WTC11 (cell line): ENCODE measurements at regions not wholly inside any gene's neighbourhood (a gene's known extent, or its start where the extent isn't known, plus 50 kb on each side); places are given as distances from the start of the nearest gene placed in this dataset.

ENCODE experiments used
- CBFB ChIP-seq: sonication (generic); formaldehyde crosslinking; IDR thresholded peaks from 2 replicates; pipeline ENCODE4 v1.8.1; 2022; ENCODE audit warnings: mild to moderate bottlenecking, low read depth, missing genetic modification reagents
- CREB1 ChIP-seq: sonication (generic); formaldehyde crosslinking; IDR thresholded peaks from 2 replicates; pipeline ENCODE4 v1.8.0; 2023; ENCODE audit warnings: mild to moderate bottlenecking, missing genetic modification reagents
- CTCF ChIP-seq: fragments of 200-600 bp; IDR thresholded peaks from 2 replicates; pipeline ENCODE4 v1.8.0; 2022; ENCODE audit warnings: antibody characterized with exemption
- E2F1 ChIP-seq: sonication (generic); formaldehyde crosslinking; IDR thresholded peaks from 2 replicates; pipeline ENCODE4 v1.8.0; 2022; ENCODE audit warnings: mild to moderate bottlenecking, missing genetic modification reagents
- FOXJ3 ChIP-seq: sonication (generic); formaldehyde crosslinking; IDR thresholded peaks from 2 replicates; pipeline ENCODE4 v1.9.0; 2021; ENCODE audit warnings: missing genetic modification reagents, mild to moderate bottlenecking, borderline replicate concordance
- IRF2 ChIP-seq: sonication (generic); formaldehyde crosslinking; IDR thresholded peaks from 2 replicates; pipeline ENCODE4 v1.8.0; 2022; ENCODE audit warnings: low read depth, missing genetic modification reagents, borderline replicate concordance
- MXD4 ChIP-seq: fragments of 250-450 bp; sonication (Bioruptor Pico); IDR thresholded peaks from 2 replicates; pipeline ENCODE4 v1.8.0; 2021; ENCODE audit warnings: mild to moderate bottlenecking, moderate library complexity, borderline replicate concordance
- NFYB ChIP-seq: sonication (generic); formaldehyde crosslinking; conservative IDR thresholded peaks from 2 replicates; pipeline ENCODE4 v1.8.0; 2022; ENCODE audit warnings: low read depth, missing genetic modification reagents
- NR1H2 ChIP-seq: sonication (generic); formaldehyde crosslinking; IDR thresholded peaks from 2 replicates; pipeline ENCODE4 v1.9.0; 2021; ENCODE audit warnings: mild to moderate bottlenecking, moderate library complexity, missing genetic modification reagents
- PREB ChIP-seq: sonication (generic); formaldehyde crosslinking; IDR thresholded peaks from 2 replicates; pipeline ENCODE4 v1.8.1; 2022; ENCODE audit warnings: mild to moderate bottlenecking, missing genetic modification reagents, moderate library complexity, borderline replicate concordance
- SMAD3 ChIP-seq: sonication (generic); formaldehyde crosslinking; IDR thresholded peaks from 2 replicates; pipeline ENCODE4 v1.8.0; 2022; ENCODE audit warnings: missing genetic modification reagents, mild to moderate bottlenecking, borderline replicate concordance

GRCh38 chr1:193827516-193827915 is 641.1 kb upstream of the B3GALT2 start:
- TF ChIP-seq PREB (CRISPR knock-in tag) = no peak
- TF ChIP-seq FOXJ3 (CRISPR knock-in tag) = no peak
- TF ChIP-seq CTCF = no peak
- TF ChIP-seq SMAD3 = no peak
- no peak for TF ChIP-seq CREB1 (CRISPR knock-in tag)
- TF ChIP-seq NR1H2 (CRISPR knock-in tag) = no peak
- TF ChIP-seq MXD4 (CRISPR knock-in tag) = no peak
- TF ChIP-seq NFYB = no peak
- no peak for TF ChIP-seq E2F1 (CRISPR knock-in tag)
- TF ChIP-seq IRF2 (CRISPR knock-in tag) = no peak
- no peak for TF ChIP-seq CBFB
